NCI-H146 treated with DMSO at 0.1 percent for 48 hours (cell line): ENCODE measurements at regions not wholly inside any gene's neighbourhood (a gene's known extent, or its start where the extent isn't known, plus 50 kb on each side); places are given as distances from the start of the nearest gene placed in this dataset.

Experiments
- DNase-seq: peaks from one replicate; lab custom pipeline; 2025; ENCODE audit not compliant: unreplicated experiment; lab: John Stamatoyannopoulos, UW

DNA sequence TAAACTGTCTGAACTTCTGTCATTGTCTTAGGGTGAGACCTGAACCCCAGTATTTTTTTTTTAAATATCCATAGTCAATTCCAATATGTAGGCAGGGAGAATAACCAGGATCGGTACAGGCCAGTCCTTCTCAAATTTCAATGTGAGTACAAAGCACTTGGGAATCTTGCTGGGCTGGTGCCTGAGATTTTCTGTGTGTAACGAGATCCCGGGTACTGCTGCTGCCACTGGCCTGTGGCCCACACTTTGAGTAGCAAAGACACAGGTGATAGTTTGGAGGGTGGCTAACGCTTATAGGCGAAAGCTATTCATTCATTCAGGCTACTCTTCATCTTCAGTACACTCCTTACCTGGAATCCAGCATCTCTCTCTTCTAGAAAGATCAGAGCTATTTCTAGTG, 923.6 kb upstream of the TENM3 start:
- DNase-seq, result no peak

GRCh38 chr4:181323061-181323460, 920.1 kb upstream of the TENM3 start:
- no peak for DNase-seq

- no peak for DNase-seq
These were observed 912.5 kb upstream of the TENM3 start for GRCh38 chr4:181330654-181331201.

- no peak for DNase-seq
These were observed 912.0 kb upstream of the TENM3 start for GRCh38 chr4:181331214-181331613.

- DNase-seq, result no peak
These were observed 897.3 kb upstream of the TENM3 start for GRCh38 chr4:181345931-181346330.

GRCh38 chr4:181350615-181351415, 892.4 kb upstream of the TENM3 start:
- DNase-seq, result no peak

DNA sequence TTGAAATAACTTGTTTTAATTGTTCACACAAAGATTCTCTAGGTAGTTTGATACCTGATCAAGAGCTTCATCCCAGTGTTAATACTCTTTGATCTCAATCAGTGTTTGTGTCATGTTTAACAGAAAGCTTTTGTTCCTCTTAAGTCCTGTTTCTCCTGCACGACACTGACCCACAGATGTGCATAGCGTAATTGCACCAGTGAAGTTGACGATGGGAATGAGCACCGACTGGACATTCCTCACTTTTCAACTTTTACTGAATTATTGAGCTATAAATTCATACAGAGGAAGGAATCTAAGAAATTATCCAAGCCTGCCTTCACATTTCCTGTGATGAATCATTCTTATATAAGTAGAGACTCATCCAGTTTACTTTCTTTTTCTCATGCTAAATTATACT, 878.7 kb upstream of the TENM3 start:
- DNase-seq, result no peak

GRCh38 chr4:181365671-181366070, 877.5 kb upstream of the TENM3 start:
- no peak for DNase-seq

DNA sequence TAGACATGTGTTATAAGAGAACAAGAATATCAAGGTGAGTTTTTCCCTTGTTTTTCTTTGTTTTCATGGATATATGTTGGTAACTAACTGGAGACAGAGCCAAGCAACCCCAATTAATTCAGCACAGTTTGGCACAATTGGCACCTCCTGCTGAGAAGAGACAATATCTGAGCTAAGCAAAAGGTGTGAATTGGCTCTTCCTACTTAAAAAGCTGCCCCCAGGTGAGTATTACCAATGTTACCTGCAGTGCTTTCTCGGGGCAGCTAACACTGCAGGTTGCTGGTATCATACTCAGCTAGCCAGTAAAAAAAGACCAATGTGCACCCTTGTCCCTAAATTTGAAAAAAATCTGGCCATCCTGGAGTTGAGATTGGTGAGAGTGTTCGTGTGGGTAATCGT, 871.2 kb upstream of the TENM3 start:
- peak; percentile 98 for DNase-seq

- DNase-seq, result no peak
These were observed 867.1 kb upstream of the TENM3 start for GRCh38 chr4:181376058-181376457.

GRCh38 chr4:181388061-181388460, 855.1 kb upstream of the TENM3 start:
- no peak for DNase-seq

GRCh38 chr4:181416966-181417365, 826.2 kb upstream of the TENM3 start:
- peak; percentile 84 for DNase-seq

DNA sequence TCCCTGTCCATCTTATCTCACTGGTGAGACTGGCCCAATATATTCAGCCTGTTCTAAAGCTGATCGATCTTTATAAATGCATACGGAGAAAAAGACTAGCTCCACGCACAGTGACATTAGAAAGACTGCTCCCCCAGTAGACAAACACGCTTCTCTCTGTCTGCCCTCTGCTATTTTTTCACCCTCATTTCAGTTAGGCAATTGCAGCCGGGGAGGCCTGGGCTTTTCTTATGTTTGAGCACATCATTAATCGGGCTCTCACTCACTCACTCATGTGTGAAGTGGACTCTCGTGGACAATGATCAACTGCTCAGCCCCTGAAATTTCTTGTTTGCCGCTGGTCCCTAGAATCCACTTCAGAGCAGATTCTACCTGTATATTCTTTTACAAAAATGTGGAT, 824.7 kb upstream of the TENM3 start:
- DNase-seq, result peak; percentile 99

GRCh38 chr4:181420950-181421349, 822.3 kb upstream of the TENM3 start:
- DNase-seq, result no peak

DNA sequence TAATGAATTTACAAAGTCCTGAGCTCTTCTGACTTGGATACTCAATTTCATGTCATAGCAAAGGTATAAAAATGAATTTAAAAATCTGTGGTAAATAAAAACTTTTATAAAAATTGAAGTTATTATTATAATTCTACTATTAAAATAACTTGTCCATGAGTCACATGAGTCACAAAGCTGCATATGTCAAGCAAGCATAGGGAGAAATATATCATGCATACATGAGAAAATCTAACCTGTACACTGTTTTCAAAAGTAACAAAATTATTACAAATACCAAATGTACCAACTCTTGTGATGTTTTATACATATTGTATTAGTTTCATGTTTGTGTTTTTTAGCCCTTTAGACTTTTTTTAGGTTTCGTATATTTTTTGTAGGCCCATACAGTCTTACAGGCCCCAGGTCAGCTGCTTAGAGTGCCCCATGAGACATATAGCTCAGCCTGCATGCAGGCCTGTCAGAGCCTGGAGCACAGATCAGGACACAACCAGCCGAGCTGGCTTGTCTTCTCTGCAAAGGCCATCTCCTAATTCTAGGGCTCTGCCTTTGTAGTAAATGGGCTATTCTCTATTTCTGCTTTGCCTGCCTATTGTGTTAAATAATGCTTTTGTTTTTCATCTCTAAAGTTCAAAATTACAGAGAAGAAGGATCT, 818.7 kb upstream of the TENM3 start:
- no peak for DNase-seq

- DNase-seq, result no peak
These were observed 816.1 kb upstream of the TENM3 start for GRCh38 chr4:181427076-181427475.

- DNase-seq, result no peak
These were observed 812.2 kb upstream of the TENM3 start for GRCh38 chr4:181431006-181431405.

DNA sequence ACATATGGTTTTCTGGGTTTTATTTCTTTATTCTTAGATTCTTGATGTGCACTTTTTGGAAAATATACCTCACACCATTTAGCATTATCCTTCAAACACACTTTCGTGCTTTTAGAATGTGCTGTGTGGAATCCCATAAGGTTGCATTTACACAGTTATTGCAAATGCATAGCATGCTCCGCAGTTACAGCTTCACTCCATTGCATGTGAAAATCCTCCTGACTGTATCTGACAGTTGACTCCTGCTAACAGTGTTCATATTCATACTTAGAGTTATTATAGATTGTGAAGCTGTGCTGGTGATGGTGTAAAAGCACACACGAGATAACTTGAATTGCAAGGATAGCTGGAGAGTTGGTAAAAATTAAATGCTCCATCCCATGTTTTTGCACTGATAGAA, 811.5 kb upstream of the TENM3 start:
- DNase-seq, result no peak

GRCh38 chr4:181432335-181432734, 810.9 kb upstream of the TENM3 start:
- DNase-seq, result no peak

DNA sequence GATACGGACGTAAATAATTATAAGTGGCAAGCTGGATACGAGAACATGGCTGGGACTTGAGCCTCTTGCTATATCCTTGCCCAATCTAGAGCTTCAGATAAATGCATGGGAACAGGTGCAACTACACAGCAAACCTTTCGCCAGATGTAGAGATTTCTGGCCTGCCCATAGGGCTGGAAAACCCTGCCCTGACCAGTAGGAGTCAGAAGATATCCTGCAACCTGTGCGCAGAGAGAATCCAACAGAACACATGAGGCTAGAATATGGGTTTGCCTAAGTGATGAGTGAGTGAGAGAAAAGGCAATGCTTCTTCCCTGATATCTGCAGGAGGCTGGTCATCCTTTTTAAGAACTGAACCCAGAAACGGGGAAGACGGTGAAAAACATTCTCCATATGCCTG, 805.3 kb upstream of the TENM3 start:
- no peak for DNase-seq

DNA sequence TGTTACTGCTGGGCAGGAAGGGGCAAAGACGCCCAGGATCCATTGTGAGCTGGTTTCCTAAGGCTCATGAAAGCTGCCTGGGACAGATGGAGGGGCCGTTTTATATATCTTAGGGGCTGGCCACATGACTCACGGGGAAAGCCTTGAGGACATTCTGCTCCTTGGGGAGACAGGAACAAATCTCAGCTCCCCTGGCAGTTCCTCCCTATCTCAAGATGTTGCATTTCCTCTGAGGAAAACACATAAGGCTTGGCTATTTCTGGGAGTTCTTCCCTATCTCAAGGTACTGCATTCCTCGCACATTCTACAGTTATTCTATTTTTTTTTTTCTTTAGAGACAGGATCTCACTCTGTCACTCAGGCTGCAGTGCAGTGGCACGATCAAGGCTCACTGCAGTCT, 804.6 kb upstream of the TENM3 start:
- DNase-seq, result no peak

DNA sequence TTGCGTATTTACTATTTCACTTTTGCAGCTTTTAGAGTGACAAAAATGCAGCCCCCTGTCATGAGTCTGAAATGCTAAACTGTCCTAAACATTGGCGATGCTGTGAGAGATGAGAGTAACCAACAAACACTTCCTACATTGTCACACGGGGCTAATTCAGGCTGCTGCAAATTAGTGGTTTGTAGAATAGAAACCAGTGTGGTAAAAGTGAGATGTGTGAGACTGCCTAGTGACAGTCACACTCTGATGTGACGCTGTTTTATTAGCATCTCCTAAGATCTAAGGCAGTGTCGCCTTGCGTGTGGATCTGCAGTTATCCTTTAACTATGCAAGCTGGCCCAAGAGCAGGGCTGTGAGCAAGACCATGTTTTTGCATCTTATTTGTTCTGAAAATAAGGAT, 800.2 kb upstream of the TENM3 start:
- DNase-seq, result no peak
